Trophoblast cell (in vitro differentiated cells and primary cell): ENCODE measurements at regions not wholly inside any gene's neighbourhood (a gene's known extent, or its start where the extent isn't known, plus 50 kb on each side); places are given as distances from the start of the nearest gene placed in this dataset.

Source experiments
- DNase-seq, 2 donors: peaks; one replicate each; pipeline ENCODE4 v3.0.0-alpha.2; 2016
- H2AFZ ChIP-seq: 2 replicates; pipeline ENCODE4 v1.6.1; 2013; ENCODE audit warnings: low read length, moderate library complexity, mild to moderate bottlenecking; ENCODE audit not compliant: insufficient read depth, poor library complexity
- H2AK5ac ChIP-seq: 2 replicates; pipeline ENCODE4 v1.6.1; 2013; ENCODE audit warnings: mild to moderate bottlenecking, low read length
- H2BK120ac ChIP-seq: 2 replicates; pipeline ENCODE4 v1.6.1; 2013; ENCODE audit warnings: low read length, mild to moderate bottlenecking, moderate library complexity; ENCODE audit not compliant: insufficient read depth, poor library complexity
- H2BK12ac ChIP-seq: 2 replicates; pipeline ENCODE4 v1.6.1; 2013; ENCODE audit warnings: mild to moderate bottlenecking, low read length, moderate library complexity
- H2BK5ac ChIP-seq: 2 replicates; pipeline ENCODE4 v1.6.1; 2013; ENCODE audit warnings: low read length, low read depth, moderate library complexity, mild to moderate bottlenecking; ENCODE audit not compliant: poor library complexity
- H3K14ac ChIP-seq: 2 replicates; pipeline ENCODE4 v1.6.1; 2013; ENCODE audit warnings: mild to moderate bottlenecking, low read length
- H3K18ac ChIP-seq: 2 replicates; pipeline ENCODE4 v1.6.1; 2013; ENCODE audit warnings: mild to moderate bottlenecking, low read length
- H3K23ac ChIP-seq: 2 replicates; pipeline ENCODE4 v1.6.1; 2013; ENCODE audit warnings: low read length
- H3K27ac ChIP-seq: 2 replicates; pipeline ENCODE4 v1.5.1; 2013; ENCODE audit warnings: low read depth, mild to moderate bottlenecking, inconsistent platforms, low read length, moderate library complexity
- H3K27me3 ChIP-seq: 2 replicates; pipeline ENCODE4 v1.6.1; 2013; ENCODE audit warnings: inconsistent platforms, mild to moderate bottlenecking, low read length, moderate library complexity; ENCODE audit not compliant: insufficient read depth
- H3K36me3 ChIP-seq, 2 experiments: 1 replicate in 1 of 2; 2 replicates in 1 of 2; pipeline ENCODE4 v1.6.1; 2013; ENCODE audit warnings: low read length in 2 of 2, mild to moderate bottlenecking in 2 of 2, moderate library complexity in 1 of 2; ENCODE audit not compliant: insufficient read depth in 2 of 2, control insufficient read depth in 1 of 2
- H3K4ac ChIP-seq: 2 replicates; pipeline ENCODE4 v1.6.1; 2013; ENCODE audit warnings: low read depth, mild to moderate bottlenecking, low read length, moderate library complexity
- H3K4me1 ChIP-seq, 2 experiments: 1 replicate in 1 of 2; 2 replicates in 1 of 2; pipeline ENCODE4 v1.6.1; 2013; ENCODE audit warnings: low read length in 2 of 2, mild to moderate bottlenecking in 2 of 2, moderate library complexity in 1 of 2; ENCODE audit not compliant: insufficient read depth in 2 of 2, control insufficient read depth in 1 of 2
- H3K4me2 ChIP-seq: 2 replicates; pipeline ENCODE4 v1.6.1; 2013; ENCODE audit warnings: inconsistent platforms, mild to moderate bottlenecking, low read length, moderate library complexity
- H3K4me3 ChIP-seq: 2 replicates; pipeline ENCODE4 v1.5.1; 2013; ENCODE audit warnings: mild to moderate bottlenecking, low read depth, low read length, inconsistent platforms
- H3K79me1 ChIP-seq: one replicate; pipeline ENCODE4 v1.6.1; 2013; ENCODE audit warnings: low read length
- H3K79me2 ChIP-seq: 2 replicates; pipeline ENCODE4 v1.6.1; 2013; ENCODE audit warnings: low read length, mild to moderate bottlenecking; ENCODE audit not compliant: control insufficient read depth, insufficient read depth, poor library complexity
- H3K9ac ChIP-seq: 2 replicates; pipeline ENCODE4 v1.6.1; 2013; ENCODE audit warnings: mild to moderate bottlenecking, low read length
- H3K9me3 ChIP-seq: 2 replicates; pipeline ENCODE4 v1.6.1; 2013; ENCODE audit warnings: low read depth, mild to moderate bottlenecking, control low read depth, inconsistent platforms, low read length; ENCODE audit not compliant: insufficient read depth
- H4K12ac ChIP-seq: 2 replicates; pipeline ENCODE4 v1.6.1; 2013; ENCODE audit warnings: low read depth, mild to moderate bottlenecking, low read length, moderate library complexity
- H4K8ac ChIP-seq: 2 replicates; pipeline ENCODE4 v1.6.1; 2013; ENCODE audit warnings: low read depth, mild to moderate bottlenecking, low read length, moderate library complexity
- H4K91ac ChIP-seq: one replicate; pipeline ENCODE4 v1.6.1; 2013; ENCODE audit warnings: low read depth, mild to moderate bottlenecking, low read length, moderate library complexity
- WGBS: extraction: QIAGEN DNeasy Blood & Tissue Kit; methylation state at CpG from one replicate; pipeline ENCODE4 v1.1.7; 2013; ENCODE audit warnings: missing lambda C conversion rate; ENCODE audit not compliant: insufficient read length, insufficient coverage; ENCODE audit errors: extremely low coverage; 5-methylcytosine and 5-hydroxymethylcytosine counted together

- Histone ChIP-seq H2BK12ac (peak overlapping the region; percentile 53), H4K91ac (peak overlapping the region; percentile 64), H3K4me1 (peaks cover 9 to 16% of the 10 kb centered on the region in 2 experiments), H3K14ac (peak overlapping the region; percentile 32), H3K4me2 (no peak overlapping the region), H3K9ac (no peak overlapping the region), H3K18ac (no peak overlapping the region), H3K4ac (no peak overlapping the region), H2BK5ac (peak overlapping the region; percentile 28), H3K36me3 (no peaks in the 10 kb centered on the region), H3K27ac (no peak overlapping the region), H4K12ac (no peak overlapping the region), H3K23ac (no peak overlapping the region), H3K79me2 (peaks cover 2% of the 10 kb centered on the region), H2BK120ac (peak overlapping the region; percentile 49), H2AK5ac (no peak overlapping the region), H3K4me3 (no peak overlapping the region), H3K27me3 (no peaks in the 10 kb centered on the region), H4K8ac (peak overlapping the region; percentile 19), H3K79me1 (peaks cover 13% of the 10 kb centered on the region), H3K9me3 (peaks cover 4% of the 10 kb centered on the region), H2AFZ (no peak overlapping the region)
- no peak for DNase-seq
Observed at GRCh38 chr14:89060191-89060590, 235.7 kb downstream of the TTC8 start.

GRCh38 chr14:89061696-89062095 is 237.2 kb downstream of the TTC8 start:
- no peak overlapping the region for H3K4ac ChIP-seq

GRCh38 chr14:89065879-89066278 is 241.4 kb downstream of the TTC8 start:
- Histone ChIP-seq H3K36me3 (no peaks in the 10 kb centered on the region), H3K4ac (no peak overlapping the region), H2BK120ac (no peak overlapping the region), H3K9me3 (peaks cover 4% of the 10 kb centered on the region), H3K79me1 (peaks cover 13% of the 10 kb centered on the region), H3K27me3 (no peaks in the 10 kb centered on the region), H2AFZ (no peak overlapping the region), H3K27ac (no peak overlapping the region), H3K79me2 (peaks cover 4% of the 10 kb centered on the region), H3K4me3 (no peak overlapping the region), H3K9ac (no peak overlapping the region), H4K8ac (no peak overlapping the region), H3K23ac (no peak overlapping the region), H3K4me1 (peaks cover 9 to 17% of the 10 kb centered on the region in 2 experiments), H3K4me2 (no peak overlapping the region), H3K14ac (no peak overlapping the region), H3K18ac (no peak overlapping the region), H4K91ac (no peak overlapping the region), H2BK12ac (no peak overlapping the region), H2BK5ac (no peak overlapping the region), H4K12ac (no peak overlapping the region), H2AK5ac (no peak overlapping the region)
- WGBS, result no CpG with 5 or more reads among the region's 2 CpGs
- no peak for DNase-seq

More at GRCh38 chr14:89061696-89062095, 237.2 kb downstream of the TTC8 start:
- Histone ChIP-seq H3K9ac (no peak overlapping the region), H3K4me1 (peaks cover 9 to 18% of the 10 kb centered on the region in 2 experiments), H3K27me3 (no peaks in the 10 kb centered on the region), H3K4me3 (no peak overlapping the region), H3K27ac (peak overlapping the region; percentile 69), H2BK12ac (no peak overlapping the region), H3K79me2 (peaks cover 4% of the 10 kb centered on the region), H2AFZ (no peak overlapping the region), H3K4me2 (no peak overlapping the region), H4K8ac (no peak overlapping the region), H3K23ac (no peak overlapping the region), H3K79me1 (peaks cover 13% of the 10 kb centered on the region), H4K91ac (no peak overlapping the region), H3K36me3 (no peaks in the 10 kb centered on the region), H3K18ac (no peak overlapping the region), H2AK5ac (no peak overlapping the region), H3K9me3 (peaks cover 4% of the 10 kb centered on the region), H3K14ac (no peak overlapping the region), H2BK5ac (no peak overlapping the region), H4K12ac (no peak overlapping the region), H2BK120ac (no peak overlapping the region)
- peak; percentile 70 to 90 for DNase-seq
- no CpG with 5 or more reads among the region's 1 CpG for WGBS

GRCh38 chr14:89067293-89067972 is 243.0 kb downstream of the TTC8 start:
- Histone ChIP-seq H2AK5ac (no peak overlapping the region), H3K9ac (no peak overlapping the region), H3K23ac (no peak overlapping the region), H2BK5ac (no peak overlapping the region), H3K9me3 (peaks cover 4% of the 10 kb centered on the region), H4K8ac (no peak overlapping the region), H3K4me3 (no peak overlapping the region), H2BK12ac (no peak overlapping the region), H3K79me1 (peaks cover 7% of the 10 kb centered on the region), H3K27me3 (no peaks in the 10 kb centered on the region), H4K91ac (no peak overlapping the region), H2AFZ (no peak overlapping the region), H3K4me1 (peaks cover 2 to 7% of the 10 kb centered on the region in 2 experiments), H3K4ac (no peak overlapping the region), H3K4me2 (no peak overlapping the region), H3K79me2 (peaks cover 1% of the 10 kb centered on the region), H3K18ac (no peak overlapping the region), H3K36me3 (no peaks in the 10 kb centered on the region), H4K12ac (no peak overlapping the region), H2BK120ac (no peak overlapping the region), H3K27ac (no peak overlapping the region), H3K14ac (no peak overlapping the region)
- WGBS, result no CpG with 5 or more reads among the region's 12 CpGs
- DNase-seq, result peak; percentile 75 to 95
